ENCODE measurements at regions not wholly inside any gene's neighbourhood (a gene's known extent, or its start where the extent isn't known, plus 50 kb on each side); places are given as distances from the start of the nearest gene placed in this dataset.
A peak's percentile ranks its signal among the peaks of the same experiment; 100 is the strongest.
"Not testable (repeated sequence)": the region's sequence is repeated elsewhere in the genome, so short reads cannot be mapped to it uniquely, and the experiment has no call there.

GRCh38 chr12:126952096-126953007 is 1314.6 kb upstream of the TMEM132C start:
- no peak for DNase-seq

- no peak for DNase-seq
Measured at GRCh38 chr12:126953365-126953889, 1313.5 kb upstream of the TMEM132C start.

GRCh38 chr12:126960221-126960620 is 1306.7 kb upstream of the TMEM132C start:
- no peak for DNase-seq

GRCh38 chr12:126960709-126961108 is 1306.3 kb upstream of the TMEM132C start:
- DNase-seq: no peak

- no peak for DNase-seq
Measured at GRCh38 chr12:126963825-126964224, 1303.1 kb upstream of the TMEM132C start.

- DNase-seq: no peak
Measured at GRCh38 chr12:126966498-126966897, 1300.5 kb upstream of the TMEM132C start.

GRCh38 chr12:126967152-126967551 is 1299.8 kb upstream of the TMEM132C start:
- DNase-seq: no peak

GRCh38 chr12:126974779-126975178 is 1292.2 kb upstream of the TMEM132C start:
- DNase-seq: no peak

GRCh38 chr12:126976579-126976978 is 1290.4 kb upstream of the TMEM132C start:
- no peak for DNase-seq

- DNase-seq: not testable (repeated sequence)
Measured at GRCh38 chr12:126979564-126979963, 1287.4 kb upstream of the TMEM132C start.

- no peak for DNase-seq
Measured at GRCh38 chr12:126982707-126983106, 1284.3 kb upstream of the TMEM132C start.

GRCh38 chr12:126983735-126984134 is 1283.2 kb upstream of the TMEM132C start:
- not testable (repeated sequence) for DNase-seq

GRCh38 chr12:126985663-126986062 is 1281.3 kb upstream of the TMEM132C start:
- not testable (repeated sequence) for DNase-seq

GRCh38 chr12:126989532-126989931 is 1277.4 kb upstream of the TMEM132C start:
- DNase-seq: no peak

GRCh38 chr12:126993898-126994297 is 1273.1 kb upstream of the TMEM132C start:
- DNase-seq: no peak

- DNase-seq: no peak
Measured at GRCh38 chr12:126994599-126994998, 1272.4 kb upstream of the TMEM132C start.

- DNase-seq: no peak
Measured at GRCh38 chr12:126998031-126998430, 1268.9 kb upstream of the TMEM132C start.

GRCh38 chr12:126998747-126999285 is 1268.2 kb upstream of the TMEM132C start:
- peak; percentile 42 for DNase-seq

GRCh38 chr12:126999352-126999751 is 1267.6 kb upstream of the TMEM132C start:
- DNase-seq: no peak

GRCh38 chr12:127005406-127005805 is 1261.6 kb upstream of the TMEM132C start:
- DNase-seq: no peak

GRCh38 chr12:127006972-127007371 is 1260.0 kb upstream of the TMEM132C start:
- DNase-seq: no peak

GRCh38 chr12:127008755-127009403 is 1258.1 kb upstream of the TMEM132C start:
- DNase-seq: no peak

- DNase-seq: no peak
Measured at GRCh38 chr12:127012109-127012508, 1254.9 kb upstream of the TMEM132C start.

- DNase-seq: no peak
Measured at GRCh38 chr12:127013197-127013596, 1253.8 kb upstream of the TMEM132C start.

Data from hematopoietic multipotent progenitor cell treated with erythropoietin and hydrocortisone succinate and interleukin-3 and kit ligand, for 4 days (in vitro differentiated cells).